ENCODE measurements at regions not wholly inside any gene's neighbourhood (a gene's known extent, or its start where the extent isn't known, plus 50 kb on each side); places are given as distances from the start of the nearest gene placed in this dataset.

GRCh38 chr3:19757773-19758172 is 176.2 kb downstream of the EFHB start:
- no peak for ATAC-seq
- no peak overlapping the region for H3K27ac ChIP-seq (ENCODE audit: low read depth, low read length)
- H3K27me3 ChIP-seq (ENCODE audit: control insufficient read depth in 2 of 2, insufficient read depth in 2 of 2, low read length in 2 of 2) = no peaks in the 10 kb centered on the region
- H3K9me3 ChIP-seq (ENCODE audit: control insufficient read depth in 2 of 3, low read length in 3 of 3) = no peaks in the 10 kb centered on the region
- POLR2A ChIA-PET = no interaction called here
- CTCF ChIA-PET = no interaction called here
- DNase-seq = no peak
- H3K4me1 ChIP-seq (ENCODE audit: control insufficient read depth in 2 of 2, insufficient read depth in 2 of 2, low read length in 2 of 2) = no peaks in the 10 kb centered on the region
- H3K36me3 Mint-ChIP-seq = no peaks in the 10 kb centered on the region
- peaks cover 0 to 6% (median 3%) of the 10 kb centered on the region in 11 donors for H3K9me3 Mint-ChIP-seq
- H3K4me3 ChIP-seq (ENCODE audit: low read length) = no peak overlapping the region
- peaks cover 0 to 7% (median 4%) of the 10 kb centered on the region in 5 donors for H3K27me3 Mint-ChIP-seq
- intact Hi-C loops (cut with micrococcal nuclease) = no loop called here
- no peaks in the 10 kb centered on the region for H3K36me3 ChIP-seq (ENCODE audit: control insufficient read depth in 2 of 3, insufficient read depth in 3 of 3, low read length in 3 of 3)
- no peaks in the 10 kb centered on the region for H3K4me1 Mint-ChIP-seq
- no peak overlapping the region for H3K4me3 Mint-ChIP-seq
- H3K27ac Mint-ChIP-seq = no peak overlapping the region

DNA sequence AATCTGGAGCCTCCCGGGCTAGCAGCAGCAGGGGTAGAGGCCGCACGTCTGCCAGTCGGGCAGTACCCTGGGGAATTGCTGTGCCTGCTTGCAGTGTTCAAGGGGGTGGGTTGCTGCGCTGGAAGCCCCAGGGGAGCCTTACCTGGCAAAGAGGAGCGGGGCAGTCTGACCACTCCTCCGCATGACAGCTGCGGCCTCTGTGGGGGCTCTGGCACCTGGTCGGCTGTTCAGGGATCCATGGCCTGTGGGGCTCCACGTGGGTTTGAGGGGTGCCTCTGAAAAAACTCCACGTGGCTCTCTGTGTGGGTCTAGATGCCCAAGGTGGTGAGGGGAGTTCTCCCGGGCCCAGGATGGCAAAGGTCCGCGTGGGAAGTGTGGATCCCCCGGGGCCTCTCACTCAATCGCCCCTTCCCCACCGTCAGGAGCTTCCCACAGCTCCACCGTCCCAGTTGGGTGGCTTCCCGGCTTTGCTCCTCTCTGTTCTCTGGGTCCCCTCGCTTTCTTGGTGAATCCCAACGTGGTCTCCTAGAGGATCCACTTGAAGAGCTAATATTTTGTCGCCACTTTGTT is 184.5 kb downstream of the EFHB start:
- H3K27me3 ChIP-seq (ENCODE audit: control insufficient read depth in 2 of 2, insufficient read depth in 2 of 2, low read length in 2 of 2) = no peaks in the 10 kb centered on the region
- H3K9me3 ChIP-seq (ENCODE audit: control insufficient read depth in 2 of 3, low read length in 3 of 3) = no peaks in the 10 kb centered on the region
- no peak overlapping the region for H3K4me3 Mint-ChIP-seq
- ChIA-PET POLR2A (no interaction called here), CTCF (no interaction called here)
- H3K27ac Mint-ChIP-seq = no peak overlapping the region
- no peaks in the 10 kb centered on the region for H3K27me3 Mint-ChIP-seq
- ATAC-seq = no peak
- H3K4me1 Mint-ChIP-seq = no peaks in the 10 kb centered on the region
- H3K36me3 ChIP-seq (ENCODE audit: control insufficient read depth in 2 of 3, insufficient read depth in 3 of 3, low read length in 3 of 3) = no peaks in the 10 kb centered on the region
- peaks cover 0 to 18% (median 3%) of the 10 kb centered on the region in 11 donors for H3K9me3 Mint-ChIP-seq
- H3K27ac ChIP-seq (ENCODE audit: low read depth, low read length) = no peak overlapping the region
- intact Hi-C loops (cut with micrococcal nuclease) = no loop called here
- DNase-seq = no peak
- no peak overlapping the region for H3K4me3 ChIP-seq (ENCODE audit: low read length)
- peaks cover 0 to 3% (median 0%) of the 10 kb centered on the region in 5 donors for H3K36me3 Mint-ChIP-seq
- H3K4me1 ChIP-seq (ENCODE audit: control insufficient read depth in 2 of 2, insufficient read depth in 2 of 2, low read length in 2 of 2) = no peaks in the 10 kb centered on the region

DNA sequence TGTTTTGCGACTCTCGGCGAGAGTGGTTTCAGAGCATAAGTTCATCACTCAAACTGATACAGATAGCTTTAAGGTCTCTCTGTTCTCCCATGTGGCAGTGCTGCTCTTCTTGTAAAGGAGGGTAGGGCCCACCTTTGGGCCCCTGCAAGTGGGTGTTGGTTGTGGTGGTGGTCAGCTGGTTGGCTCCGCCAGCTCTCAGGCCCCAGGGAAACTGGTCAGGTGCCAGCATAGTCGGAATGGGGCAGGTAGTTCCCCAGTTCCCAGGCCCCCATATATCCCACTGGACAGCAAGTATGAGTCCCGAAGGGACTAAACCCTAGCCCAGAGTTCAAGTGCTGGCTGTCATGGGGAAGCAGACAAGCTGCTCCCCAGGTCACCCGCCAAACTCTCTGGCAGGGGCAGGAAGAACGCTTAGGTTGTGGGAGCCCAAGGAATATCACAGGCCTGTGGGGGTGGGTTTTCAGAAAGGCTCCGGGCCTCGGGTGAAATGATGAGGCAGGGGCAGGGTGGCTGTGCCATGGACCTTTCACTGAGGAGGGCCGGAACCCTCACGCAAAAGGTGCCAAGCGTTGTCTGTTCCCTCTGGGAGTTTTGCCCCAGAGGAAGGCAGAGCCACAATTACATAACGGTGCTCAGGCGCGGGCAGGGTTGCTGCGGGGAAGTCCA is 185.1 kb downstream of the EFHB start:
- Histone ChIP-seq H3K27ac (ENCODE audit: low read depth, low read length) (no peak overlapping the region), H3K27me3 (ENCODE audit: control insufficient read depth in 2 of 2, insufficient read depth in 2 of 2, low read length in 2 of 2) (no peaks in the 10 kb centered on the region), H3K9me3 (ENCODE audit: control insufficient read depth in 2 of 3, low read length in 3 of 3) (no peaks in the 10 kb centered on the region), H3K36me3 (ENCODE audit: control insufficient read depth in 2 of 3, insufficient read depth in 3 of 3, low read length in 3 of 3) (no peaks in the 10 kb centered on the region), H3K4me1 (ENCODE audit: control insufficient read depth in 2 of 2, insufficient read depth in 2 of 2, low read length in 2 of 2) (no peaks in the 10 kb centered on the region), H3K4me3 (ENCODE audit: low read length) (no peak overlapping the region)
- CTCF ChIA-PET = interaction anchor here (0.6 kb wide), 1 partner anchor 46 kb away, joined by 3 read pairs; no protein-coding TSS in a partner anchor
- intact Hi-C loops (cut with micrococcal nuclease) = no loop called here
- DNase-seq (no peak), ATAC-seq (no peak)
- Mint-ChIP-seq H3K27me3 (no peaks in the 10 kb centered on the region), H3K27ac (no peak overlapping the region), H3K4me3 (no peak overlapping the region), H3K9me3 (peaks cover 0 to 18% (median 3%) of the 10 kb centered on the region in 11 donors), H3K4me1 (no peaks in the 10 kb centered on the region), H3K36me3 (peaks cover 0 to 3% (median 0%) of the 10 kb centered on the region in 5 donors)
- POLR2A ChIA-PET = no interaction called here

DNA sequence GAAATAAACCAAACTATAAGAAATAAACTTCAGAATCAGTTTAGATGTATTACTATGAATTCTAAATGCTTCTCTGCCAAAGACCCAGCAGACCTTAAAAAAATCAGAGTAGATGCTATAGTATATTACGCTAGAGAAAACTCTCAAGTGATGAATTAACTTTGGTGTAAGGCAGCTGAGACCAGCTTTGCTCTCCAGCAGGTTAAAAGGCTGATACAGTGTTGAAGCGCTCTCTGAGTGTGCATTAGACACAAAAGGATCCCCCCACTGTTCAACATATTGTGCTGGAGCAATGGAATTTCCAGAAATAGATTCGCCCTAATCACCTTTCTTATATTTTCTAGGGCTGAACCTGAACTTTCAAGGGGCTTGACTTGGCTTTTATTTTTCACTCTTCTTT is 190.0 kb downstream of the EFHB start:
- Mint-ChIP-seq H3K27me3 (peaks cover 0 to 8% (median 8%) of the 10 kb centered on the region in 5 donors), H3K9me3 (peaks cover 0 to 7% (median 0%) of the 10 kb centered on the region in 11 donors), H3K4me3 (no peak overlapping the region), H3K4me1 (no peaks in the 10 kb centered on the region), H3K36me3 (no peaks in the 10 kb centered on the region), H3K27ac (no peak overlapping the region)
- intact Hi-C loops (cut with micrococcal nuclease) = no loop called here
- Histone ChIP-seq H3K9me3 (ENCODE audit: control insufficient read depth in 2 of 3, low read length in 3 of 3) (no peaks in the 10 kb centered on the region), H3K36me3 (ENCODE audit: control insufficient read depth in 2 of 3, insufficient read depth in 3 of 3, low read length in 3 of 3) (no peaks in the 10 kb centered on the region), H3K4me1 (ENCODE audit: control insufficient read depth in 2 of 2, insufficient read depth in 2 of 2, low read length in 2 of 2) (no peaks in the 10 kb centered on the region), H3K27me3 (ENCODE audit: control insufficient read depth in 2 of 2, insufficient read depth in 2 of 2, low read length in 2 of 2) (no peaks in the 10 kb centered on the region), H3K27ac (ENCODE audit: low read depth, low read length) (no peak overlapping the region), H3K4me3 (ENCODE audit: low read length) (no peak overlapping the region)
- ATAC-seq (no peak), DNase-seq (no peak)
- ChIA-PET CTCF (no interaction called here), POLR2A (no interaction called here)

- CTCF ChIA-PET = no interaction called here
- no peak overlapping the region for H3K4me3 Mint-ChIP-seq
- peaks cover 0 to 8% (median 8%) of the 10 kb centered on the region in 5 donors for H3K27me3 Mint-ChIP-seq
- POLR2A ChIA-PET = no interaction called here
- peaks cover 0 to 7% (median 0%) of the 10 kb centered on the region in 11 donors for H3K9me3 Mint-ChIP-seq
- no peaks in the 10 kb centered on the region for H3K36me3 ChIP-seq (ENCODE audit: control insufficient read depth in 2 of 3, insufficient read depth in 3 of 3, low read length in 3 of 3)
- H3K4me1 Mint-ChIP-seq = no peaks in the 10 kb centered on the region
- H3K36me3 Mint-ChIP-seq = no peaks in the 10 kb centered on the region
- no peak overlapping the region for H3K27ac ChIP-seq (ENCODE audit: low read depth, low read length)
- no peak for ATAC-seq
- no peaks in the 10 kb centered on the region for H3K9me3 ChIP-seq (ENCODE audit: control insufficient read depth in 2 of 3, low read length in 3 of 3)
- no peak for DNase-seq
- no peak overlapping the region for H3K4me3 ChIP-seq (ENCODE audit: low read length)
- no peaks in the 10 kb centered on the region for H3K27me3 ChIP-seq (ENCODE audit: control insufficient read depth in 2 of 2, insufficient read depth in 2 of 2, low read length in 2 of 2)
- intact Hi-C loops (cut with micrococcal nuclease) = no loop called here
- H3K27ac Mint-ChIP-seq = no peak overlapping the region
- H3K4me1 ChIP-seq (ENCODE audit: control insufficient read depth in 2 of 2, insufficient read depth in 2 of 2, low read length in 2 of 2) = no peaks in the 10 kb centered on the region
These were observed 191.1 kb downstream of the EFHB start for GRCh38 chr3:19742935-19743334.

GRCh38 chr3:19739504-19739903 is 194.5 kb downstream of the EFHB start:
- no peak for ATAC-seq
- Mint-ChIP-seq H3K4me1 (peaks cover 0 to 1% (median 0%) of the 10 kb centered on the region in 7 donors), H3K4me3 (no peak overlapping the region), H3K9me3 (peaks cover 0 to 3% (median 0%) of the 10 kb centered on the region in 11 donors), H3K27me3 (peaks cover 0 to 16% (median 8%) of the 10 kb centered on the region in 5 donors), H3K27ac (no peak overlapping the region), H3K36me3 (no peaks in the 10 kb centered on the region)
- H3K9me3 ChIP-seq (ENCODE audit: control insufficient read depth in 2 of 3, low read length in 3 of 3) = no peaks in the 10 kb centered on the region
- intact Hi-C loops (cut with micrococcal nuclease) = no loop called here
- DNase-seq = no peak
- no peaks in the 10 kb centered on the region for H3K36me3 ChIP-seq (ENCODE audit: control insufficient read depth in 2 of 3, insufficient read depth in 3 of 3, low read length in 3 of 3)
- ChIA-PET POLR2A (no interaction called here), CTCF (no interaction called here)
- no peaks in the 10 kb centered on the region for H3K27me3 ChIP-seq (ENCODE audit: control insufficient read depth in 2 of 2, insufficient read depth in 2 of 2, low read length in 2 of 2)
- H3K4me3 ChIP-seq (ENCODE audit: low read length) = no peak overlapping the region
- H3K4me1 ChIP-seq (ENCODE audit: control insufficient read depth in 2 of 2, insufficient read depth in 2 of 2, low read length in 2 of 2) = no peaks in the 10 kb centered on the region
- no peak overlapping the region for H3K27ac ChIP-seq (ENCODE audit: low read depth, low read length)

- ChIA-PET CTCF (no interaction called here), POLR2A (no interaction called here)
- no peak for DNase-seq
- intact Hi-C loops (cut with micrococcal nuclease) = no loop called here
- H3K4me3 Mint-ChIP-seq = no peak overlapping the region
- peaks cover 0 to 1% (median 0%) of the 10 kb centered on the region in 7 donors for H3K4me1 Mint-ChIP-seq
- no peak overlapping the region for H3K27ac Mint-ChIP-seq
- Histone ChIP-seq H3K4me3 (ENCODE audit: low read length) (no peak overlapping the region), H3K27me3 (ENCODE audit: control insufficient read depth in 2 of 2, insufficient read depth in 2 of 2, low read length in 2 of 2) (no peaks in the 10 kb centered on the region), H3K9me3 (ENCODE audit: control insufficient read depth in 2 of 3, low read length in 3 of 3) (no peaks in the 10 kb centered on the region), H3K27ac (ENCODE audit: low read depth, low read length) (no peak overlapping the region), H3K4me1 (ENCODE audit: control insufficient read depth in 2 of 2, insufficient read depth in 2 of 2, low read length in 2 of 2) (no peaks in the 10 kb centered on the region), H3K36me3 (ENCODE audit: control insufficient read depth in 2 of 3, insufficient read depth in 3 of 3, low read length in 3 of 3) (no peaks in the 10 kb centered on the region)
- H3K27me3 Mint-ChIP-seq = peaks cover 0 to 16% (median 8%) of the 10 kb centered on the region in 5 donors
- H3K9me3 Mint-ChIP-seq = peaks cover 0 to 3% (median 0%) of the 10 kb centered on the region in 11 donors
- no peak for ATAC-seq
- no peaks in the 10 kb centered on the region for H3K36me3 Mint-ChIP-seq
These were observed 195.2 kb downstream of the EFHB start for GRCh38 chr3:19738846-19739245.
